H9 (cell line): ENCODE measurements at regions not wholly inside any gene's neighbourhood (a gene's known extent, or its start where the extent isn't known, plus 50 kb on each side); places are given as distances from the start of the nearest gene placed in this dataset.

Experiments used
- DNase-seq: peaks from one replicate; pipeline ENCODE4 v3.0.0-alpha.2; 2017
- H2AFZ ChIP-seq: one replicate; pipeline ENCODE4 v1.6.1; 2013; ENCODE audit warnings: mild to moderate bottlenecking, low read length, control low read depth, moderate library complexity
- H2AK5ac ChIP-seq: 2 replicates; pipeline ENCODE4 v1.6.1; 2013; ENCODE audit warnings: low read length, control low read depth, mixed read lengths; ENCODE audit not compliant: insufficient read length
- H2BK120ac ChIP-seq: one replicate; pipeline ENCODE4 v1.6.1; 2013; ENCODE audit warnings: low read depth, mild to moderate bottlenecking, low read length, control low read depth, inconsistent platforms; ENCODE audit not compliant: poor library complexity, severe bottlenecking
- H2BK12ac ChIP-seq: 2 replicates; pipeline ENCODE4 v1.6.1; 2013; ENCODE audit warnings: low read length, control low read depth, mixed read lengths, low read depth; ENCODE audit not compliant: insufficient read length
- H2BK15ac ChIP-seq: 2 replicates; pipeline ENCODE4 v1.6.1; 2013; ENCODE audit warnings: low read depth, low read length, control low read depth
- H2BK20ac ChIP-seq: one replicate; pipeline ENCODE4 v1.6.1; 2013; ENCODE audit warnings: low read depth, mild to moderate bottlenecking, low read length, control low read depth, inconsistent platforms; ENCODE audit not compliant: poor library complexity, severe bottlenecking
- H2BK5ac ChIP-seq: 2 replicates; pipeline ENCODE4 v1.6.1; 2013; ENCODE audit warnings: low read length, control low read depth, mixed read lengths; ENCODE audit not compliant: insufficient read length
- H3K14ac ChIP-seq: 2 replicates; pipeline ENCODE4 v1.6.1; 2013; ENCODE audit warnings: low read length, control low read depth; ENCODE audit not compliant: insufficient read depth
- H3K18ac ChIP-seq: 2 replicates; pipeline ENCODE4 v1.6.1; 2013; ENCODE audit warnings: low read depth, mild to moderate bottlenecking, mixed read lengths, low read length, control low read depth; ENCODE audit not compliant: insufficient read length
- H3K23ac ChIP-seq: 2 replicates; pipeline ENCODE4 v1.6.1; 2013; ENCODE audit warnings: low read length, control low read depth, mixed read lengths, low read depth; ENCODE audit not compliant: insufficient read length
- H3K23me2 ChIP-seq: 2 replicates; pipeline ENCODE4 v1.6.1; 2013; ENCODE audit warnings: low read depth, mild to moderate bottlenecking, mixed read lengths, low read length, control low read depth; ENCODE audit not compliant: insufficient read length, poor library complexity, severe bottlenecking
- H3K27ac ChIP-seq: 2 replicates; pipeline ENCODE4 v1.5.1; 2013; ENCODE audit warnings: low read length, control low read depth, mixed read lengths, low read depth; ENCODE audit not compliant: insufficient read length
- H3K27me3 ChIP-seq: 2 replicates; pipeline ENCODE4 v1.6.1; 2013; ENCODE audit warnings: low read length, control low read depth, inconsistent platforms; ENCODE audit not compliant: insufficient read depth
- H3K4ac ChIP-seq: 2 replicates; pipeline ENCODE4 v1.6.1; 2013; ENCODE audit warnings: low read depth, mild to moderate bottlenecking, control low read depth, inconsistent platforms, low read length, moderate library complexity
- H3K4me1 ChIP-seq: 2 replicates; pipeline ENCODE4 v1.6.1; 2013; ENCODE audit warnings: low read length, control low read depth, inconsistent platforms; ENCODE audit not compliant: insufficient read depth
- H3K4me2 ChIP-seq: 2 replicates; pipeline ENCODE4 v1.6.1; 2013; ENCODE audit warnings: low read length, control low read depth, mixed read lengths; ENCODE audit not compliant: insufficient read length, insufficient read depth
- H3K56ac ChIP-seq: 2 replicates; pipeline ENCODE4 v1.6.1; 2013; ENCODE audit warnings: low read depth, mild to moderate bottlenecking, mixed read lengths, low read length, control low read depth; ENCODE audit not compliant: insufficient read length
- H3K79me1 ChIP-seq: 2 replicates; pipeline ENCODE4 v1.6.1; 2013; ENCODE audit warnings: low read depth, mild to moderate bottlenecking, moderate library complexity, low read length, control low read depth, inconsistent platforms; ENCODE audit not compliant: insufficient read depth, poor library complexity, severe bottlenecking
- H3K79me2 ChIP-seq: 2 replicates; pipeline ENCODE4 v1.6.1; 2013; ENCODE audit warnings: low read length, control low read depth, inconsistent platforms; ENCODE audit not compliant: insufficient read depth
- H3K9ac ChIP-seq: 2 replicates; pipeline ENCODE4 v1.6.1; 2013; ENCODE audit warnings: low read length, control low read depth, mixed read lengths; ENCODE audit not compliant: insufficient read length; ENCODE audit errors: extremely low read depth
- H3K9me3 ChIP-seq: one replicate; pipeline ENCODE4 v1.6.1; 2013; ENCODE audit warnings: low read depth, low read length, inconsistent platforms; ENCODE audit not compliant: control insufficient read depth
- H3T11ph ChIP-seq: one replicate; pipeline ENCODE4 v1.6.1; 2013; ENCODE audit warnings: mild to moderate bottlenecking, low read length, control low read depth, inconsistent platforms
- H4K20me1 ChIP-seq: one replicate; pipeline ENCODE4 v1.6.1; 2013; ENCODE audit not compliant: control insufficient read depth, insufficient read length, insufficient read depth
- H4K5ac ChIP-seq: 2 replicates; pipeline ENCODE4 v1.6.1; 2013; ENCODE audit warnings: low read depth, mild to moderate bottlenecking, mixed read lengths, low read length, control low read depth; ENCODE audit not compliant: insufficient read length
- H4K8ac ChIP-seq: replicated peaks from 2 replicates; pipeline ENCODE4 v1.6.1; 2013; ENCODE audit warnings: low read length, control low read depth, mixed read lengths, low read depth; ENCODE audit not compliant: insufficient read length
- H4K91ac ChIP-seq: 2 replicates; pipeline ENCODE4 v1.6.1; 2013; ENCODE audit warnings: low read depth, mild to moderate bottlenecking, moderate library complexity, mixed read lengths, low read length, control low read depth; ENCODE audit not compliant: insufficient read length
- H3K27ac Mint-ChIP-seq, 3 experiments: 2 replicates in 2 of 3; 3 replicates in 1 of 3; pipeline ENCODE4 v1.8.0; 2020 to 2021; ENCODE audit warnings: mixed read lengths in 3 of 3, mild to moderate bottlenecking in 1 of 3, moderate library complexity in 1 of 3
- H3K27me3 Mint-ChIP-seq: 2 replicates; pipeline ENCODE4 v1.8.0; 2021; ENCODE audit warnings: low read depth, mild to moderate bottlenecking, moderate library complexity, mixed read lengths
- H3K36me3 Mint-ChIP-seq, 3 experiments: 2 replicates in 2 of 3; 3 replicates in 1 of 3; pipeline ENCODE4 v1.8.0; 2020 to 2021; ENCODE audit warnings: low read depth in 3 of 3, mixed read lengths in 3 of 3; ENCODE audit not compliant: insufficient read depth in 1 of 3
- H3K4me1 Mint-ChIP-seq, 2 experiments: 2 replicates each; pipeline ENCODE4 v1.8.0; 2020; ENCODE audit warnings: mixed read lengths in 2 of 2
- H3K4me3 Mint-ChIP-seq, 2 experiments: 2 replicates in 1 of 2; 3 replicates in 1 of 2; pipeline ENCODE4 v1.8.0; 2020 to 2021; ENCODE audit warnings: mild to moderate bottlenecking in 2 of 2, mixed read lengths in 2 of 2, moderate library complexity in 1 of 2
- H3K9me3 Mint-ChIP-seq, 2 experiments: 2 replicates in 1 of 2; 3 replicates in 1 of 2; pipeline ENCODE4 v1.8.0; 2020; ENCODE audit warnings: mild to moderate bottlenecking in 2 of 2, mixed read lengths in 2 of 2, moderate library complexity in 1 of 2
- WGBS: extraction: QIAGEN DNeasy Blood & Tissue Kit; methylation state at CpG from one replicate; pipeline ENCODE4 v1.1.7; 2013; ENCODE audit warnings: missing lambda C conversion rate, low lambda C conversion rate, mixed read lengths; ENCODE audit not compliant: insufficient read length; ENCODE audit errors: extremely low coverage; 5-methylcytosine and 5-hydroxymethylcytosine counted together
- TF ChIP-seq, protein P1 (sequence below): fragments of 200-600 bp; sonication (generic); conservative IDR thresholded peaks from 3 replicates; pipeline ENCODE4 v1.8.0; 2021; ENCODE audit warnings: antibody characterized with exemption, mild to moderate bottlenecking

DNA sequence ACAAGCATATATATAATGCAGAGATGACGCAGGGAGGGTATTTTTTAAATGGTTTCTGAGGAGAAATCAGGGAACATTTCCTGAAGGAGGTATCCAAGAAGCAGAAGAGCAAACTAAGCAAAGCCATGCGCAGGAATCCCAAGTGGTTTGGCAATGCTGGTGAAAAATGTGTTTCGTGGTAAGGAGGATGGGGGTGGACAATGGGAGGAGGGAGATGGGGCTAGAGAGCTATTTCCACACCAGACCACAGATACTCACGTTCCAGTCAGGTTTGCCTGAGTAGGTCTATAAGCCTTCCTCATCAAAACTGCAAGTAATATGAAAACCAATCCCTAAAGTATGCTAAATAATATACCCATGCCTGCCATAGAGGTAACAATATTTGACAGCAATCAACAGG, 223.7 kb upstream of the MKLN1 start:
- Histone ChIP-seq H4K5ac (no peak overlapping the region), H3K18ac (no peak overlapping the region), H3K79me1 (peaks cover 2% of the 10 kb centered on the region), H3T11ph (no peak overlapping the region), H2BK15ac (no peak overlapping the region), H4K8ac (no peak overlapping the region), H2BK5ac (no peak overlapping the region), H3K27ac (no peak overlapping the region), H3K23ac (no peak overlapping the region), H3K79me2 (peaks cover 2% of the 10 kb centered on the region; the same call in 1 of the 2 replicates), H3K4ac (no peak overlapping the region), H3K9ac (no peak overlapping the region), H4K91ac (no peak overlapping the region), H3K4me2 (no peak overlapping the region), H2BK120ac (no peak overlapping the region), H3K4me1 (peaks cover 3% of the 10 kb centered on the region; the same call in 1 of the 2 replicates), H2BK20ac (no peak overlapping the region), H2AFZ (no peak overlapping the region), H3K56ac (no peak overlapping the region), H3K9me3 (no peaks in the 10 kb centered on the region), H3K23me2 (peaks cover 26% of the 10 kb centered on the region), H2BK12ac (no peak overlapping the region), H3K27me3 (no peaks in the 10 kb centered on the region; the same call in 1 of the 2 replicates), H3K14ac (no peak overlapping the region), H4K20me1 (no peaks in the 10 kb centered on the region), H2AK5ac (no peak overlapping the region)
- H3K4me1 Mint-ChIP-seq, result peaks cover 20 to 25% of the 10 kb centered on the region in 2 experiments
- DNase-seq, result no peak
- no CpG with 5 or more reads among the region's 4 CpGs for WGBS
- H3K9me3 Mint-ChIP-seq, result no peaks in the 10 kb centered on the region
- no peak overlapping the region for H3K27ac Mint-ChIP-seq
- H3K4me3 Mint-ChIP-seq, result no peak overlapping the region
- H3K27me3 Mint-ChIP-seq, result peaks cover 31% of the 10 kb centered on the region
- H3K36me3 Mint-ChIP-seq, result peaks cover 0 to 6% (median 0%) of the 10 kb centered on the region in 3 experiments; a peak in 2 of 7 replicates
- TF ChIP-seq, protein P1, sequence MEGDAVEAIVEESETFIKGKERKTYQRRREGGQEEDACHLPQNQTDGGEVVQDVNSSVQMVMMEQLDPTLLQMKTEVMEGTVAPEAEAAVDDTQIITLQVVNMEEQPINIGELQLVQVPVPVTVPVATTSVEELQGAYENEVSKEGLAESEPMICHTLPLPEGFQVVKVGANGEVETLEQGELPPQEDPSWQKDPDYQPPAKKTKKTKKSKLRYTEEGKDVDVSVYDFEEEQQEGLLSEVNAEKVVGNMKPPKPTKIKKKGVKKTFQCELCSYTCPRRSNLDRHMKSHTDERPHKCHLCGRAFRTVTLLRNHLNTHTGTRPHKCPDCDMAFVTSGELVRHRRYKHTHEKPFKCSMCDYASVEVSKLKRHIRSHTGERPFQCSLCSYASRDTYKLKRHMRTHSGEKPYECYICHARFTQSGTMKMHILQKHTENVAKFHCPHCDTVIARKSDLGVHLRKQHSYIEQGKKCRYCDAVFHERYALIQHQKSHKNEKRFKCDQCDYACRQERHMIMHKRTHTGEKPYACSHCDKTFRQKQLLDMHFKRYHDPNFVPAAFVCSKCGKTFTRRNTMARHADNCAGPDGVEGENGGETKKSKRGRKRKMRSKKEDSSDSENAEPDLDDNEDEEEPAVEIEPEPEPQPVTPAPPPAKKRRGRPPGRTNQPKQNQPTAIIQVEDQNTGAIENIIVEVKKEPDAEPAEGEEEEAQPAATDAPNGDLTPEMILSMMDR, result no peak
